K562 (cell line): ENCODE measurements at regions not wholly inside any gene's neighbourhood (a gene's known extent, or its start where the extent isn't known, plus 50 kb on each side); places are given as distances from the start of the nearest gene placed in this dataset.

Source experiments
- ATAC-seq: fragments of 200-7000 bp; cut with Tn5 transposase; 3 replicates; pipeline ENCODE4 v1.9.1; 2020; ENCODE audit warnings: moderate library complexity
- BruUV-seq: library from RNA; stranded (reverse); fragments of 400-500 nt; replicated peaks from 2 replicates; lab custom pipeline; 2021; lab: Mats Ljungman, UMichigan
- CTCF ChIA-PET: fragments of 300-600 bp; formaldehyde crosslinking; extraction: SDS; loops from one replicate; lab custom pipeline; 2021; ENCODE audit warnings: low intra/inter-chr PET ratio; lab: Yijun Ruan, JAX
- POLR2A ChIA-PET: fragments of 300-600, 350-650 bp; sonication (Branson Sonifier 250); formaldehyde crosslinking; extraction: SDS; loops from one replicate; lab custom pipeline; 2021; ENCODE audit warnings: antibody characterized with exemption, inconsistent platforms; lab: Yijun Ruan, JAX
- DNase-seq, 4 experiments: peaks; one replicate each; pipeline versions ENCODE4 v3.0.0 to v3.0.0-alpha.2; 2011 to 2018; ENCODE audit warnings: low spot score in 3 of 4, mixed read lengths in 3 of 4; ENCODE audit errors: extremely low read depth in 1 of 4
- FAIRE-seq: peaks from 2 replicates; lab custom pipeline; 2011; peaks lifted over from hg19 to GRCh38; lab: Jason Lieb, UNC
- H2AFZ ChIP-seq: 2 replicates; pipeline ENCODE4 v1.6.0; 2011; ENCODE audit warnings: low read depth, low read length, control low read depth, inconsistent platforms
- H3K27ac ChIP-seq: fragments of 200-600 bp; 3 replicates; pipeline ENCODE4 v1.8.0; 2011; ENCODE audit warnings: low read depth, mild to moderate bottlenecking, control low read depth, inconsistent platforms, low read length, moderate library complexity, mixed read lengths; ENCODE audit errors: extremely low read depth
- H3K27me3 ChIP-seq, 2 experiments: fragments of 300-600 bp in 1 of 2; 2 replicates in 1 of 2; 3 replicates in 1 of 2; pipeline versions ENCODE4 v1.6.0 to v1.8.0; 2011; ENCODE audit warnings: inconsistent platforms in 2 of 2, low read length in 2 of 2, mild to moderate bottlenecking in 1 of 2, mixed read lengths in 1 of 2, moderate library complexity in 1 of 2; ENCODE audit not compliant: control insufficient read depth in 2 of 2, insufficient read depth in 2 of 2
- H3K36me3 ChIP-seq: fragments of 300-600 bp; 3 replicates; pipeline ENCODE4 v1.8.0; 2011; ENCODE audit warnings: mild to moderate bottlenecking, low read length, inconsistent platforms; ENCODE audit not compliant: control insufficient read depth, insufficient read depth
- H3K4me1 ChIP-seq, 2 experiments: fragments of 200-600 bp in 1 of 2; replicated peaks in 1 of 2; 2 replicates in 1 of 2; 3 replicates in 1 of 2; pipeline versions ENCODE4 v1.5.1 to v1.8.0; 2011; ENCODE audit warnings: inconsistent platforms in 2 of 2, low read length in 2 of 2, mild to moderate bottlenecking in 1 of 2, mixed read lengths in 1 of 2, moderate library complexity in 1 of 2; ENCODE audit not compliant: control insufficient read depth in 2 of 2, insufficient read depth in 2 of 2
- H3K4me2 ChIP-seq: 2 replicates; pipeline ENCODE4 v1.6.1; 2011; ENCODE audit warnings: low read length, control low read depth, inconsistent platforms, mixed read lengths; ENCODE audit not compliant: insufficient read depth
- H3K4me3 ChIP-seq: fragments of 200-600 bp; sonication (generic), shearing (Covaris generic); 2 replicates; pipeline ENCODE4 v1.5.1; 2016; ENCODE audit warnings: control low read depth, inconsistent platforms
- H3K79me2 ChIP-seq: fragments of 200-600 bp; 3 replicates; pipeline ENCODE4 v1.8.0; 2011; ENCODE audit warnings: low read length, inconsistent platforms; ENCODE audit not compliant: control insufficient read depth, insufficient read depth
- H3K9ac ChIP-seq, 2 experiments: 2 replicates each; pipeline versions ENCODE4 v1.6.0 to v1.6.1; 2011; ENCODE audit warnings: low read depth in 2 of 2, low read length in 2 of 2, control low read depth in 1 of 2, inconsistent platforms in 1 of 2, mild to moderate bottlenecking in 1 of 2, mixed read lengths in 1 of 2; ENCODE audit not compliant: insufficient read depth in 1 of 2
- H3K9me1 ChIP-seq: one replicate; pipeline ENCODE4 v1.6.0; 2011; ENCODE audit warnings: inconsistent platforms, mild to moderate bottlenecking, low read length, moderate library complexity; ENCODE audit not compliant: control insufficient read depth, insufficient read depth
- H3K9me3 ChIP-seq: replicated peaks from 2 replicates; pipeline ENCODE4 v1.5.1; 2011; ENCODE audit warnings: low read depth, low read length, inconsistent platforms; ENCODE audit not compliant: control insufficient read depth, insufficient read depth
- H4K20me1 ChIP-seq: replicated peaks from 2 replicates; pipeline ENCODE4 v1.6.1; 2011; ENCODE audit warnings: low read length, inconsistent platforms, mixed read lengths; ENCODE audit not compliant: control insufficient read depth, insufficient read depth
- BRD4 ChIP-seq: fragments of 200-600 bp; sonication (generic); IDR thresholded peaks from 2 replicates; pipeline ENCODE4 v1.6.1; 2017; ENCODE audit warnings: inconsistent platforms
- CBFB ChIP-seq: sonication (generic); formaldehyde crosslinking; IDR thresholded peaks from 2 replicates; pipeline ENCODE4 v1.4.0; 2020; ENCODE audit warnings: mild to moderate bottlenecking, missing genetic modification reagents
- CBX3 ChIP-seq, 2 experiments: IDR thresholded peaks; 1 replicate in 1 of 2; 2 replicates in 1 of 2; pipeline ENCODE4 v1.6.1; 2012; ENCODE audit warnings: inconsistent platforms in 2 of 2, low read length in 2 of 2, borderline replicate concordance in 1 of 2, control low read depth in 1 of 2
- EHMT2 ChIP-seq: fragments of 450-650 bp; IDR thresholded peaks from 2 replicates; pipeline ENCODE4 v1.6.1; 2018; ENCODE audit warnings: antibody characterized with exemption
- ELK3 ChIP-seq: fragments of 450-650 bp; formaldehyde crosslinking; IDR thresholded peaks from 2 replicates; pipeline ENCODE4 v1.4.0; 2020; ENCODE audit warnings: mild to moderate bottlenecking
- FOXK1 ChIP-seq: sonication (generic); formaldehyde crosslinking; IDR thresholded peaks from 2 replicates; pipeline ENCODE4 v1.8.0; 2022; ENCODE audit warnings: missing genetic modification reagents, mild to moderate bottlenecking, borderline replicate concordance
- GABPB2 ChIP-seq: fragments of 250-450 bp; sonication (Bioruptor Pico); conservative IDR thresholded peaks from 2 replicates; pipeline ENCODE4 v1.5.1; 2021; ENCODE audit warnings: mild to moderate bottlenecking
- HCFC1 ChIP-seq: IDR thresholded peaks from 2 replicates; pipeline ENCODE4 v1.6.1; 2012; ENCODE audit warnings: low read depth, low read length, improper control_type of control experiment
- KLF1 ChIP-seq: fragments of 450-650 bp; IDR thresholded peaks from 2 replicates; pipeline ENCODE4 v1.6.1; 2016; ENCODE audit warnings: missing genetic modification characterization, missing compliant biosample characterization
- NFATC3 ChIP-seq: fragments of 450-650 bp; IDR thresholded peaks from 2 replicates; pipeline ENCODE4 v1.6.1; 2017; ENCODE audit warnings: mild to moderate bottlenecking
- NFE2 ChIP-seq: IDR thresholded peaks from 2 replicates; pipeline ENCODE4 v1.6.1; 2014; ENCODE audit warnings: antibody characterized with exemption, low read depth
- POLR3G ChIP-seq: IDR thresholded peaks from 2 replicates; pipeline ENCODE4 v1.6.1; 2011; ENCODE audit not compliant: insufficient read length, insufficient replicate concordance; ENCODE audit errors: extremely low read depth
- TCFL5 ChIP-seq: fragments of 250-450 bp; sonication (Bioruptor Pico); conservative IDR thresholded peaks from 2 replicates; pipeline ENCODE4 v1.6.1; 2021; ENCODE audit warnings: mild to moderate bottlenecking, moderate library complexity, matching md5 sums
- TEAD1 ChIP-seq, 2 experiments: fragments of 450-650 bp in 1 of 2; sonication (generic) in 1 of 2; formaldehyde crosslinking; IDR thresholded peaks; 2 replicates each; pipeline versions ENCODE4 v1.4.0 to v1.8.0; 2020 to 2022; ENCODE audit warnings: mild to moderate bottlenecking in 2 of 2, missing genetic modification reagents in 1 of 2
- WHSC1 ChIP-seq: IDR thresholded peaks from one replicate; pipeline ENCODE4 v1.6.1; 2012; ENCODE audit warnings: low read length, control low read depth, inconsistent platforms
- ZBTB9 ChIP-seq: fragments of 450-650 bp; formaldehyde crosslinking; IDR thresholded peaks from 2 replicates; pipeline ENCODE4 v1.4.0; 2020; ENCODE audit warnings: mild to moderate bottlenecking, moderate library complexity
- ZNF444 ChIP-seq: fragments of 250-450 bp; sonication (Bioruptor Pico); IDR thresholded peaks from 2 replicates; pipeline ENCODE4 v1.4.0; 2020; ENCODE audit warnings: mild to moderate bottlenecking, moderate library complexity
- ZSCAN32 ChIP-seq: fragments of 450-650 bp; formaldehyde crosslinking; IDR thresholded peaks from 2 replicates; pipeline ENCODE4 v1.4.0; 2020; ENCODE audit warnings: mild to moderate bottlenecking, moderate library complexity
- WGBS: fragments of 100-300 bp; shearing (Covaris generic); methylation state at CpG from one replicate; pipeline ENCODE4 v1.1.6; 2016; ENCODE audit warnings: low coverage, mixed read lengths; ENCODE audit not compliant: insufficient coverage; ENCODE audit errors: missing lambda C conversion rate; 5-methylcytosine and 5-hydroxymethylcytosine counted together
- in situ Hi-C: fragments of 300-500 bp; cut with MboI; formaldehyde crosslinking; loops from 4 replicates; pipeline ENCODE4 v1.15.0; 2018; ENCODE audit warnings: inconsistent platforms, mixed read lengths
- intact Hi-C: fragments of 100-400 bp; cut with micrococcal nuclease; formaldehyde crosslinking; loops from 2 replicates; pipeline ENCODE4 v1.14.2; 2022

DNA sequence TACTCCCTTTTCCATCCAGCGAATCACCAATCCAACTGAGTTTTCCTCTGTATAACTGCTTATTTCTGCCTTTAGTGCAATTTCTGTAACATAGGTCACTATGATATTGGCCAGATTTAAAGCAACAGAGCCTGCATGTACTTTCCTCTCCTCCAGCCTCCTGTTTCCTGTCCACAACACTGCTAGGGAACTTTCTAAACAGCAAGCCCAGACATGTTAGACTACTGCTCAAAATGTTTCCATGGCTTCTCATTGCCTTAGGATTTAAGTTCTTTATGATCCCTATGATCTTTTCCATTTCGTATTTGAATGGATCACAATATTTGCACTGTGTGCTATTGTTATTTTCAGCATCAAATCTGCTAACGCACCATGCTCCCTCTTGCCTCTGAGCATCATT lies 481.7 kb upstream of the SLC10A2 start:
- WGBS, result 0% methylated on average over 3 of the region's 3 CpGs
- CTCF ChIA-PET, result no interaction called here
- Histone ChIP-seq H2AFZ (no peak overlapping the region), H3K9ac (no peak overlapping the region), H4K20me1 (no peaks in the 10 kb centered on the region), H3K4me1 (no peaks in the 10 kb centered on the region), H3K9me1 (no peaks in the 10 kb centered on the region), H3K27me3 (no peaks in the 10 kb centered on the region), H3K9me3 (no peaks in the 10 kb centered on the region), H3K27ac (no peak overlapping the region), H3K4me3 (no peak overlapping the region), H3K4me2 (no peak overlapping the region), H3K79me2 (no peaks in the 10 kb centered on the region), H3K36me3 (no peaks in the 10 kb centered on the region)
- DNase-seq (no peak), ATAC-seq (no peak), FAIRE-seq (no peak)
- no TSS peak for BruUV-seq
- POLR2A ChIA-PET, result no interaction called here
- in situ Hi-C loops, result no loop called here
- TF ChIP-seq ZSCAN32 (CRISPR knock-in tag) (no peak), GABPB2 (CRISPR knock-in tag) (no peak), KLF1 (tag) (no peak), ELK3 (CRISPR knock-in tag) (no peak), TEAD1 (CRISPR knock-in tag; IDR thresholded peaks at IDR 0.05) (no peak), CBX3 (IDR thresholded peaks at IDR 0.05; ENCODE audit: borderline replicate concordance in 1 of 2, low read length in 2 of 2) (no peak), CBFB (CRISPR knock-in tag) (no peak), TCFL5 (CRISPR knock-in tag) (no peak), EHMT2 (no peak), ZNF444 (CRISPR knock-in tag) (no peak), BRD4 (no peak), NFE2 (no peak), NFATC3 (no peak), HCFC1 (no peak), WHSC1 (no peak), POLR3G (no peak), FOXK1 (CRISPR knock-in tag) (no peak), ZBTB9 (CRISPR knock-in tag) (no peak)
- intact Hi-C loops, result no loop called here
